GM19240 (cell line): ENCODE measurements at regions not wholly inside any gene's neighbourhood (a gene's known extent, or its start where the extent isn't known, plus 50 kb on each side); places are given as distances from the start of the nearest gene placed in this dataset.

ENCODE experiments used
- DNase-seq: peaks from one replicate; pipeline ENCODE4 v3.0.0; 2011; ENCODE audit warnings: low spot score; ENCODE audit not compliant: insufficient read length

DNA sequence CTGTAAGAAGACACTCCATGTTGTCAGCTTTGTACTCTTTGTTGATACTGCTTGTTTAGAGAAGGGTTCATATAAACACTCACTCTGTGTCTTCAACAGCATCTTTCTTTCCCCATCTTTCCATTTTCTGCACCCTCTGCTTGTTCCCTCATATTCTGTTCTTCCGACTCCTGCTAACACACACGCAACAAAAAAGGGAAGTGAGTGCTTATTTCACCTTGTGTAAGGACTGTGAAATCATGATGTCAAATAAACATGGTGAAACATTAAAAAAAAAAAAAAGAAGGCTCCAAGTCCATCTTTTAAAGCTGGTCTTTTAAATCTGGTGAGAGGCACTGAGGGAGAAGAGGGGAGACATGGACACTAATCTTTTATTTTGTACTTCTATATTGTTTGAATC is 145.4 kb downstream of the RPAP3 start:
- no peak for DNase-seq

DNA sequence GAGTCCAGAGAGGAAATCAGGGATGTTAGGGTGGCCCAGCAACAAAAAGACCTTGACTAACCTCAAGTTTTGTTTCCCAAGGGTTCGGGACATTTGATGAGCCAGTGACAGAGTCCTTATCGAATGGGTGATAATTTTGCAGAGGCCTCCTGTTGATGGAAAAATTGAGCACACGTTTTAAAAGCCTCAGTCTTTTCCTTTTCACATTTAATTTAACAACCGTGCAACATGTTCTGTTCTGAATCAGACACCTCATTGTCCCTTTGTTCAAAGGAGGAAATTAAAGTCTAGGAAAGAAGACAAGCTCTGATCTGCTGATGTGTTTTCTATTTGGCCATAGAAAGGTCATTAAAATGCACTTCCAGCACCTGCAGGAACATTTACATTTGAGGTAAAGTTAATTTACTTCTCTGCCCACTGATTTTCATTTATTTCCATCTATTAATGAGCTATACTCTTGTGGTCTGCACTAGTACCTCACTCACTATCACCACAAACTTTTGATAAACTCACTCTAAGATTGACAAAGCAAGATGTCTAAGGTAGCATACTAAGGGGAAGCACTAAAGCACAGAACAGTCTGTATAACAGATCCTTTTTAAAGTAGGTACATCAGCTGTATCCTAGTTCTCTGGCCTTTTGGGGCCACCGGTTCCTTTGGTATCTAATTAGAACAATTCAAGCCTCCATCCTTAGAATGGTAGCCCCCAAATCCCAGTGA is 147.0 kb downstream of the RPAP3 start:
- no peak for DNase-seq

DNA sequence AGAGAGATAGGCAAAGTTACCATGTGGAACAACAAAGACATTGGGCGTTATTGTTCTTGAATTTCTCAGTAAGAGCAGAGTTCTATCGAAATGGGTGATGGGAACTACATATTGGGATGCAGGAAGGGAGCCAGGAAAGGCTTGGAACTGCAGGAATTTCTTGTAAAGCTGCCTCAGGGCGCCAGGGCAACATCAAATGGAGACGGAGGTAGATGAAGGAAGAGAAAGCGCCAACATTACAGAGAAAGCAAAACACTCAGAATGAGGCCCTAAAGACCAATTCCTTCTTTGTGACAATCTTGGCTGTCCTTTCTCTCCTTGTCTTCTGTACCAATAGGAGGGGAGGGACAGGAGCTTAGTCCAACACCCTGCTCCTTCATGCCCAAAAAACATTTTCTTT is 148.4 kb downstream of the RPAP3 start:
- DNase-seq, result no peak

DNA sequence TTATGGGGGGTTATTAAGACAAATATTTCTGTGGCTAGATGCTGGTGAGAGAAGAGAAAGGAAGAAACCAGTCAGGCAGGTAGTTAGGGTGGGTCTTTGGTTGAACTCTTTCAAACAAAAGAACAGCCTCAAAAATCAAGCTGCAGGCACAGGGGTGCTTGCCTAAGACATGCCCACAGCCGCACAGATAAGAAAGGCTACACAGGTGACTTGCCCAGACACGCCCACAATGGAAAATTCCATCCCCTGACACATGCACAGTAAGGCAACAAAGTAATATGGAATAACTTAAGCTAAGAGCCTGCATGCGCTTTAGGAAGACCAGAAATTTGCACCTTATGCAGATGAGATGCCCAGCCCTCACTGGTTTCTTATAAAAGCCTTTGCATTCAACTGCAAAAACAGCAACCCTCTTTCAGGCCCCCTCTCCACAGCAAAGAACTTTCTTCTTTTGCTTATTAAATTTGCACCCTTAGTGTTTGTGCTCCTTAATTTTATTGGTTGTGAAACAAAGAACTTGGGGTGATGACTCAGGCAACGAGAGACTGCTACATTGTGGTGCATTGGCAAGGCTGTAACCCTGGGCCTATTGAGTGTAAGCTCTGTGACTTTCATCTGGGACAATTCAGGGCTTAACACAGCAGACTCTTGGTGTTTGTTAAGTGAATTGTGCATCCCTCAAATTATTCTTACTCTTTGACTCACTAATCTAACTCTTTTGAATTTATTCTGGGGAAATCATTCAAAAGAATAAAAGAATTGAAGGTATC is 149.4 kb downstream of the RPAP3 start:
- no peak for DNase-seq

DNA sequence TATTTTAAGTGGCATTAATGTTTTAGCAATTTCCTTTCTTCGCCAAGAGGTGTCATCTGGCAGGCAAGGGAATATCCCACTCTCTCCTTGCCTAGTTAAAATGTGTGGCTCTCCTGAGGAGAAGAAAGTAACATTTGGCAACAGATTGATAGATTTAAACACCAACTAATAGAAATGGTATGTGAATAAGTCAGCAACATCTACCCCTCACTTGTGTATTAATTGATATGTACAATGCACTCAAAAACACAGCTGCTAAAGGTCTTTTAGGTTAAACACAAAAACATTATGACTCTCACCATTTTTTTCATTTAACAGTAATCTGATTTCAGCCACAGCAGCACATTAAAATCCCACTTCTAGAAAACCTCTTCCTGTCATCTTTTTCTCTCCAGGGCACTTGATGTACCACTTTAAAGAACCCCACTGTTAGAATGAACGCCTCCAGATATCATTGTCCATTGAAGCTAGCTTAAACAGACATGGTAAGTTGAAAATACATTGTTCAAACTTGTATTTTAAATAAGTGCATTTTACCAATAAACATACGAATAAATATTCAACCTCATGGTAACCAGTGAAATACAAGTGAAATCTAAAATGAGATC is 151.7 kb downstream of the RPAP3 start:
- no peak for DNase-seq

DNA sequence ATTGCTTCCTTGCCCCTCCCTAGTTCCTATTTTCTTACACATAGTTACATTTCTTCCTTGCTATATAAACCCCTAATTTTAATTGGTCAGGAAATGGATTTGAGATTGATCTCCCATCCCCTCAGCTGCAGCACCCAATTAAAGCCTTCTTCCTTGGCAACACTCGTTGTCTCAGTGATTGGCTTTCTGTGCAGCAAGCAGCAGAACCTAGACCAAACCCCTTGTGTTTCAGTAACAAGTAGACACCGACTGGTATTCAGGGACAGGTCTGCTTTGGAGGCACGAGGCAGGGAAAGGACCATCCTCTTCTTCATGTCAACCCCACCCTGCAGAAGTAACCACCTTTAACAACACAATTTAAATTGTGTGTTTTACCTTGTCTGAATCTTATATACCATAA is 152.6 kb downstream of the RPAP3 start:
- no peak for DNase-seq

DNA sequence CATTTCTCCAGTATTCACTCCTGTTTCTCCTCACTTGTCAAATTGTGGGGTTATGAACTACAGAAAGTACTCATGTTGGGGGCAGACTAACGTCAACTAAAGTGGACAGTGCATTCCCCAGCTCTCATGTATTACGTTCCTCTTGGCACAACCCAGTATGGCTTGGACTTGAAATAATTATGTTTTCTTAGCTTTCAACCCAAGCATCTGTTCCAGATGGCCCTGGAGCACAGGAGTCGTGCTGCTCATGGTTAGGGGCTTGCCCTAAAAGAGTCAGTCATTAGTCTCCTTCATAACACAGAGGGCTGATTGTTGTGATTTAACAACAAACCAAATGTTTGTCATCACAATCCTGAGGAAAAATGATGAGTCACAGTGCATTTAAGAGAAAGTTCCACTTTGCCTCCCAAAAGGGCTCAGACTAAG is 154.4 kb downstream of the RPAP3 start:
- no peak for DNase-seq

DNA sequence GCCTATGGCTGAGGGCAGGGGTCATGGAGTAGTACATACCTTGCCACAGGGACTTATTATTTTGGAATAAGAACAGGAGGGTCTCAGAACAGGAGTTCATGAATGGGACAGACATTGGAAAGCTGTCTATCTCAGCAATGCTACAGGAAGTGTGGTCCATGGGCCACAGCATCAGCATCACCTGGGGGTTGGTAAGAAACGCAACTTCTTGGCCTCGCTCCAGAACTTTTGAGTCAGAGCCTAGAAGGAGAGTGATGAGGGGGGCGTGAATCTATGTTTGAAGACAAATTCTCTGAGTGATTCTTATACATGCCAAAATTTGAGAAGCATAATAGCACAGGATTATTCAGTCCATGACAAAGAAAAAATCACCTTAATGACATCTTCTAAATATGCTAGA is 156.6 kb downstream of the RPAP3 start:
- no peak for DNase-seq

DNA sequence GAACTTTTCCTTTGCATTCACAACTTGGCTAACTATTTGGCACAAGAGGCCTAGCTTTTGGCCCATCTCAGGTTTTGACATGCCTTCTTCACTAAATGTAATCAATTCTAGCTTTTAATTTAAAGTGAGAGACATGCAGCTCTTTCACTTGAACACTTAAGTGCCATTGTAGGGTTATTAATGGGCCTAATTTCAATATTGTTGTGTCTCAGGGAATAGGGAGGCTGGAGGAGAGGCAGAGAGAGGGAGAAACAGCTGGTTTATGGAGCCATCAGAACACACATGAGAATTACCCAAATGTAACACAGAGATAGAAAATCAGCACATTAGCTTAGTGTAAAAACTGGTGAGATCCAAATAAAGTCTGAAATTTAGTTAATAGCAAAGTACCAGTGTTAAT is 157.4 kb downstream of the RPAP3 start:
- DNase-seq, result no peak

DNA sequence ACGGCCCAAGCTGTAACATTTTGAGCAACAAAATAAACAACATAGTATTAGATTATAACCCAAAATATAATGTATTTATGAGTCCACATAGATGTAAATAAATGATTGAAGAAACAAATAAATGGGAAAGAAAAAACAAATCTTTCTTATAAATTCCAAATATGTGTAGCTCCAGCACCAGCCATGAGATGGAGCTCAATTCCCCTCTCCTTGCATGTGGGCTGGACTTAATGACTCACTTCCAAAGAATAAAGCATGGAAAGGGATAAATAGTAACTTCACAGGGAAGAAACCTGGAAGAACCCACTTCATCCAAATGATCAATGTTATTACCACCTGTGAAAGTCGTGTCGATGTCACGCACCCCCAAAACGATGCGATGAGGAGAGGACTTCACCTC is 158.8 kb downstream of the RPAP3 start:
- no peak for DNase-seq

DNA sequence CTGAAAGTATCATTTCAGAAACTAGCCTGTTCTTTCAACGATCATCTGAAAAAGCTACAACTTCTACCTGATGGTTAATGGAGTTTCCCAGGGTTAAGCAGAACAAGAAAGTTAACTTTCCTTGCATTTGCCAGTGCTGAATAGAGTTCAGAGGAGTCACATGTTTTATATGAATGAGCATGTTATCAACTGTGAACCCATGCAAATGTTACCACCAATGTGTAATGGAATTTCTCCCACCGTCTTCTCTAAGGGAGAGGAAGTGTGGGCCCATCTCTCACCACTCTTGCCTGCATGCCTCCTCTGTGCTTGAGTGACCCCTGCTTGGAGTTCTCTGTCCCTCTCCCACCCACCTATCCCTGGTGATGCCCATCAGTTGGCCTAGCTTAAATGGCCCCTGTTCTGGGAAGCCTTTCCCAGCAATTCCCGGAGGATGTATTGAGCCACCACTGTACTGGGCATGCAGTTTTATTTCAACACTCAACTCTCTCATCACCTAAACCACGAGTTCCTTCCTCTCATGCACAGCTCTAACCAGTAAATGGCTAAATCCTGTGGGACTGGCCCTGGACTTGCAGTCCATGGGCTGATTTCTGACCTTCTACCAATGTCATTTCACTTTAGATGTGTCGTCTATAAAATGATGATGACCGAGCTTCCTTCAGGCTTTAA is 159.8 kb downstream of the RPAP3 start:
- DNase-seq, result no peak

DNA sequence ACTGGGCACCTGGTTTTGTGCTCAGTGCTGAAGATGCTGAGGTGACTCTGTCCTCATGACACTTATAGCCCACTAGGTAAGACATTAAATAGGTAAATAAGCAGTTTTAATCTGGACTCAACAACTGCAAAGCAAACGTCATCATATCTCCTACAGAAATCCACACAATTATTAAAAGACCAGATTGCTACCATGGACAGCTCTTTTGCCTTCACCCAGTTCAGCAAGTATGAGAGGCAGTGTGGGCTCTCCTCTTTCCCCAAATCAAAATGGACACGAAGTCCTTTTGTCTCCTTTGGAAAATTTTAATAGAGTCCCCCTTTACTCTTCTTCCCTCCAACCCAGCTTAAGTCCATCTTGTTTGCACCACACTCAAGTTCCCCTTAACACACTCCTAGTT is 171.1 kb downstream of the RPAP3 start:
- no peak for DNase-seq

DNA sequence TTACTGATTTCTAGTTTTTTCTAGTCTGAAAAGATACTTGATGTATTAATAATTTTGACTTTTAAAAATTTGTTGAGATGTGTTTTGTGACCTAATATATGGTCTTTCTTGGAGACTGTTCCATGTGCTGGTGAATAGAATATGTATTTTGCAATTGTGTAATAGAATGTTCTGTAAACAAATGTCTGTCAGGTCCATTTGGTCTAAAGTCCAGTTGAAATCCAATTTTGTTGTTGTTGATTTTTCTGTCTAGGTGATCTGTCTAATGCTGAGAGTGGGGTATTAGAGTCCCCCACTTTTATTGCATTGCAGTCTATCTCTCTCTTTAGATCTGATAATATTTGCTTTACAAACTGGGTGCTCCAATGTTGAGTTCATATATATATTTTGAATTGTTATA is 175.8 kb downstream of the RPAP3 start:
- no peak for DNase-seq

DNA sequence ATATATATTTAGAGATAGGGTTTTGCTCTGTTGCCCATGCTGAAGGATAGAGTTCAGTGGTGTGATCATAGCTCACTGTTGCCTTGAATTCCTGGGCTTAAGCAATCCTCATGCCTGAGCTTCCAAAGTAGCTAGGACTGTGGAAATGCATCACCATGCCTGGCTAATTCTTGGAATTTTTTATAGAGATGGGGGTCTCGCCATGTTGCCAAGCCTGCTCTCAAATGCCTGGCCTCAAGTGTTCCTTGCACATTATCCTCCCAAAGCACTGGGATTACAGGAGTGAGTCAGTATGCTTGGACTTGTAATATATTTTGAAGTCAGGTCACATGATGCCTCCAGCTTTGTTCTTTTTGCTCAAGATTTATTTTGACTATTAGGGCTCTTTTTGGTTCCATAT is 178.0 kb downstream of the RPAP3 start:
- DNase-seq, result no peak

DNA sequence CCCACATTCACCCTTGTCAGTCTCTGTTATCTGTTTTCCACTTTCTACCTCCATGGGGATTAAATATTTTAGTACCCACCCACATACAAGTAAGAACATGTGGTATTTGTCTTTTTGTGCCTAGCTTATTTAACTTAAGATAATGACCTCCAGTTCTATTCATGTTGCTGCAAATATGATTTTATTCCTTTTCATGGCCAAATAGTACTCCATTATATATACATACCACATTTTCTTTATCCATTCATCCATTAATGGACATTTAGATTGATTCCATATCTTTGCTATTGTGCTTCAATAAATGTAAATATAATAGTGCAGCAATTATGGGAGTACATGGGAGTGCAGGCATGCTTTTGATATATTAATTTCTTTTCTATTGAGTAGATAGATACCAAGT is 185.8 kb downstream of the RPAP3 start:
- no peak for DNase-seq

DNA sequence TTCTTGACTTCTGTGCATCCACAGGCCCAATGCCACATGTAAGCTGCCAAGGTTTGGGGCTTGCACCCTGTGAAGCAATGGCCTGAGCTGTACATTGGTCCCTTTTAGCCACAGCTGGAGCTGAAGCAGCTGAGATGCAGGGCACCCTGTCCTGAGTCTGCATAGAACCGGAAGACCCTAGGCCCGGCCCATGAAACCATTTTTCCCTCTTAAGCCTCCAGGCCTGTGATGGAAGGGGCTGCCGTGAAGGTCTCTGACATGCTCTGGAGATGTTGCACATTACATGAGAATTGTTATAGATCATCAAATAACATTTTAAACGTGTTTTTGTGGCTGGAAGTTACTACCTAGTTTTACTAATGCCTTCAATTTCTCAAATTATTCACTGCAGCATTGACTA is 188.7 kb downstream of the RPAP3 start:
- DNase-seq, result no peak

DNA sequence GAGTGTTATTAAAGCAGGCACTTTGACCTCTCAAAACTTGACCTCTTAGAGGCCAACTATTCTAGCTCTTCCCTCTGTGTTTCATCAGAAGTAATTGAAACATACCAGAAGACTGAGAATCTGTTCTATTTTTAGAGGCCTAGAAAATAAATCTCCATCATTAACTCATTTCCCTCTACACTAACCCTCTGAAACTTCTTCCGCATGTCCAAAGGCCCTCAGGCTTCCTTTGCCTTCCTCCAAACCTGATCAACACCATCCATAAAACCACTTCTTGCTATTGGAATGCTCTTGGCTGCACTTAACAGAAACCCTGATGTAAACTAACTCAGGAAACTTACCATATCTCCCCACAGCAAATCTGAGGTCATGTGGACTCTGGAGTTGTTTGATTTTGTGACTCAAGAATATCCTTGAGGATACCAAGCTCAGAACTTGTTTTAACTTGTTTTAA is 196.4 kb downstream of the RPAP3 start:
- DNase-seq, result no peak

DNA sequence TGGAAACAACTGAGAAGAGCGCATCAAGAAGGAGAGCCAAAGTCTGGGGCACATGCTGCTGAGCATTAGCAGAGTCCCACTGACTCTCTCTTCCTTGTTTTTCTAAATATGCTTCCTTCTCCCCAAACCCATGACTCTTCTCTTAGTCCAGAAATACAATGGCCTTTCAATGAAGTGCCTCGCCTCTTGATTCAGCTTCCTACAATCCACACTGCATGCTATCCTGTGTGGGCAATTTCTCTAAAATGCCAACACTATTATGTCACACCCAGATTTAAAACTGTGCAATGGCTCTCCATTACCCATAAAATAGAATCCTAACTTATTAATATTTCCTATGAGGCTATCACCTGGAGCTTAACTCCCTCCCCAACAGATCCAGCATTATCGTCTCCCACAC is 198.6 kb downstream of the RPAP3 start:
- no peak for DNase-seq

DNA sequence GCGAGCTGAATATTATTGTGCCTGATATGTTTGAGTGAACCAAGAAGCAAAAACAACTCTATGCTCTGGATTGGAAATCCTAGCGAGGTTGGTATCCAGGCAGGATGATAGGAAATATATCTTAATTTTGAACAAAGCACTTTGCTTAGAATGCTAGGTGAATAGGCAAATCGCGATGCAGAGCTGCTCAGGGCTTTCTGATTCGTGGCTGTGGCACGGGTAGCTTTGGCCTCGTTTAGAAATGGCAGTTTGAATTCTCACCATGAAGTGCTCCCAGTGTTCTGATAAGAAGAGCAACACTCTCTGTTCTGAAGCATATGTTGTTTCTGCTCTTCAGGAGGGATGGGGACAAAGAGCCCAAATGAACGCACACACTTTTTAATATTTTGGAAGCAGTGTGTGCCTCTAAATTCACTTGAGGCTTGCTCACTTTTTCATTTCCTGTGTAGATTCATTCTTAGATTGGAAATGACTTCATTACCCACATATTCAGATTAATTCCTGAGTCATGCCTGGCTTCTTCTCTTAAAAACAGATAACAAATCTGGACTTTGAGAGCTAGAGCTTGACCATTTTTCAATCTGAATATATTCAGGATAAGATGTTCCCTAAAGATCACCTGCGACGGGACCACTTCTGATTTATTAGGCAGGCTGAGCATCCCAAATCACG is 200.9 kb downstream of the RPAP3 start:
- DNase-seq, result no peak

DNA sequence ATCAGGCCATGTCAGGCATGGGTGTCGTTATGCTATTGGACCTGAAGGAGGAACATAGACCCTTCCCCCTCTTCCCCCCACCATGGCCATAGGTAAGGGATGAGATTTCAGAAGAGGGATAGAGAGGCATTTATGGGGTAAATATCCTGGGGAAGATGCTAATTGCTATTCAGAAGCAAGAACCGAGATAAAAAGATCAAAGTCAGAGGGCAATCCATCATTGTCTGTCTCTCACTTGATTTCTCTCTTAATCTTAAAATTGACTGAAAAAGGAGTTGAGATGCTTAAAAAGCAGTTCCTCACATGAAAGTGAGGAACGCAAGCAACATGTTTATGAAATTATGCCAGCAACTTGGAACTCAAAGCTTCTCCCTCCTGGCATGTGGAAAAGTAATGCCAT is 212.0 kb downstream of the RPAP3 start:
- DNase-seq, result no peak

DNA sequence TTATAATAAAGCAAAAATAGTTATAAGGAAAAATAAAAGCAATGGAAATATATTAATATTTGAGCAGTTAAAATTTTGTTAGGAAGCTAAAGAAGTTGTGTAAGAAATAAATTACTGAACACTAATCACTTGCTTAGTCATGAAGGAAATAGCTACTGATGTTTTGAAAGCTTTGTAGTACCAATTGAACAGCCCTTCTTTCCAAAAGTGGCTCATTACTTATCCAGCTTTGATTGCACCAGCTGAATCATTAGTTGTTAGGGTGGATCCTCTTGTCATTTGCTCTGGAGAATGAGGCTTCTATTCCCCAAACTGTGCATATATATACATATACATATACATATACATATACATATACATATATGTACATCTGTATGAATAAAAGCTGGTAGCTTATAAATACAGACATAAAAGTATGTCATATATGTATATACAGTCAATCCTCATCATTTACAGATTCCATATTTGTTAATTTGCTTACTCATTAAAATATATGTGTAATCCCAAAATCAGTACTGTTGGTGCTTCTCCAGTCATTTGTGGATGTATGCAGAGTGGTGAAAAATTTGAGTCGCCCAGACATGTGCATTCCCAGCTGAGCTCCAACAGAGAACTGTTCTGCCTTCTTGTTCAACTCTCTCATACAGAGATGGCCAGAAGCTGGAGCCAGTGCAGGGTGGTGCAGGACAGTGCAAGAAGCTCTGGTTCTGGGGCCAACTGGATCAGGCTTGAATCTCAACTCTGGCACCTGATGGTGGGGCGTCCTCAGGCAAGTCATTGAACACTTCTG is 214.1 kb downstream of the RPAP3 start:
- no peak for DNase-seq
